Heart left ventricle (tissue), 13 donors: ENCODE measurements at regions not wholly inside any gene's neighbourhood (a gene's known extent, or its start where the extent isn't known, plus 50 kb on each side); places are given as distances from the start of the nearest gene placed in this dataset.

ENCODE experiments used
- CTCF ChIP-seq, 12 donors: fragments of 200-600 bp; sonication (generic) in 4 of 12; IDR thresholded peaks; one replicate each; pipeline versions ENCODE4 v1.5.0 to v1.8.0; 2018 to 2022; ENCODE audit warnings: antibody characterized with exemption in 12 of 12, mild to moderate bottlenecking in 5 of 12
- POLR2A ChIP-seq, 2 donors: fragments of 450-650 bp; IDR thresholded peaks; one replicate each; pipeline ENCODE4 v1.6.1; 2017; ENCODE audit warnings: antibody characterized with exemption in 2 of 2, mild to moderate bottlenecking in 2 of 2, moderate library complexity in 2 of 2
- donor health status: ischemic (EF 13 %, LVEDD 7.1; RV severe dilation, severe dysfunction).
- donor health status: DM: no; HTN: yes; CAD: no.
- donor health status: DM: no; HTN: no; CAD: no.
- donor health status: ischemic (EF 25% LVEDD 6.9; RV normal size, moderate dysfunction).
- donor health status: ischemic (EF 25% LVEDD 5.7; RV mildly dilated, moderate dysfunction).
- donor health status: ischemic (EF 35%, LVEDD 5.7; RV mildly dilated, moderate dysfunction).
- donor health status: nonischemic (EF 11% LVEDD 7.7; RV severe dilation, severe dysfunction).
- donor health status: DM: yes; HTN: yes; CAD: no.
- donor health status: PGD.
- donor health status: ischemic (EF 29% LVEDD 5.4; RV normal size, mild dysfunction).
- donor health status: nonischemic (EF 23%, LVEDD 6.1; RV moderate dilation, normal function).

- no peak for TF ChIP-seq CTCF (IDR thresholded peaks at IDR 0.05)
- TF ChIP-seq POLR2A (IDR thresholded peaks at IDR 0.05), result no peak
Measured at GRCh38 chr13:73898276-73898675, 235.9 kb downstream of the KLF12 start.
